K562 (cell line): ENCODE measurements at regions not wholly inside any gene's neighbourhood (a gene's known extent, or its start where the extent isn't known, plus 50 kb on each side); places are given as distances from the start of the nearest gene placed in this dataset.
A peak's percentile ranks its signal among the peaks of the same experiment; 100 is the strongest.

Experiments used
- ATAC-seq: fragments of 200-7000 bp; cut with Tn5 transposase; 3 replicates; pipeline ENCODE4 v1.9.1; 2020; ENCODE audit warnings: moderate library complexity
- BruUV-seq: library from RNA; stranded (reverse); fragments of 400-500 nt; replicated peaks from 2 replicates; lab custom pipeline; 2021; lab: Mats Ljungman, UMichigan
- CTCF ChIA-PET: fragments of 300-600 bp; formaldehyde crosslinking; extraction: SDS; loops from one replicate; lab custom pipeline; 2021; ENCODE audit warnings: low intra/inter-chr PET ratio; lab: Yijun Ruan, JAX
- POLR2A ChIA-PET: fragments of 300-600, 350-650 bp; sonication (Branson Sonifier 250); formaldehyde crosslinking; extraction: SDS; loops from one replicate; lab custom pipeline; 2021; ENCODE audit warnings: antibody characterized with exemption, inconsistent platforms; lab: Yijun Ruan, JAX
- DNase-seq, 4 experiments: peaks; one replicate each; pipeline versions ENCODE4 v3.0.0 to v3.0.0-alpha.2; 2011 to 2018; ENCODE audit warnings: low spot score in 3 of 4, mixed read lengths in 3 of 4; ENCODE audit errors: extremely low read depth in 1 of 4
- FAIRE-seq: peaks from 2 replicates; lab custom pipeline; 2011; peaks lifted over from hg19 to GRCh38; lab: Jason Lieb, UNC
- H2AFZ ChIP-seq: 2 replicates; pipeline ENCODE4 v1.6.0; 2011; ENCODE audit warnings: low read depth, low read length, control low read depth, inconsistent platforms
- H3K27ac ChIP-seq: fragments of 200-600 bp; 3 replicates; pipeline ENCODE4 v1.8.0; 2011; ENCODE audit warnings: low read depth, mild to moderate bottlenecking, control low read depth, inconsistent platforms, low read length, moderate library complexity, mixed read lengths; ENCODE audit errors: extremely low read depth
- H3K27me3 ChIP-seq, 2 experiments: fragments of 300-600 bp in 1 of 2; 2 replicates in 1 of 2; 3 replicates in 1 of 2; pipeline versions ENCODE4 v1.6.0 to v1.8.0; 2011; ENCODE audit warnings: inconsistent platforms in 2 of 2, low read length in 2 of 2, mild to moderate bottlenecking in 1 of 2, mixed read lengths in 1 of 2, moderate library complexity in 1 of 2; ENCODE audit not compliant: control insufficient read depth in 2 of 2, insufficient read depth in 2 of 2
- H3K36me3 ChIP-seq: fragments of 300-600 bp; 3 replicates; pipeline ENCODE4 v1.8.0; 2011; ENCODE audit warnings: mild to moderate bottlenecking, low read length, inconsistent platforms; ENCODE audit not compliant: control insufficient read depth, insufficient read depth
- H3K4me1 ChIP-seq, 2 experiments: fragments of 200-600 bp in 1 of 2; replicated peaks in 1 of 2; 2 replicates in 1 of 2; 3 replicates in 1 of 2; pipeline versions ENCODE4 v1.5.1 to v1.8.0; 2011; ENCODE audit warnings: inconsistent platforms in 2 of 2, low read length in 2 of 2, mild to moderate bottlenecking in 1 of 2, mixed read lengths in 1 of 2, moderate library complexity in 1 of 2; ENCODE audit not compliant: control insufficient read depth in 2 of 2, insufficient read depth in 2 of 2
- H3K4me2 ChIP-seq: 2 replicates; pipeline ENCODE4 v1.6.1; 2011; ENCODE audit warnings: low read length, control low read depth, inconsistent platforms, mixed read lengths; ENCODE audit not compliant: insufficient read depth
- H3K4me3 ChIP-seq: fragments of 200-600 bp; sonication (generic), shearing (Covaris generic); 2 replicates; pipeline ENCODE4 v1.5.1; 2016; ENCODE audit warnings: control low read depth, inconsistent platforms
- H3K79me2 ChIP-seq: fragments of 200-600 bp; 3 replicates; pipeline ENCODE4 v1.8.0; 2011; ENCODE audit warnings: low read length, inconsistent platforms; ENCODE audit not compliant: control insufficient read depth, insufficient read depth
- H3K9ac ChIP-seq, 2 experiments: 2 replicates each; pipeline versions ENCODE4 v1.6.0 to v1.6.1; 2011; ENCODE audit warnings: low read depth in 2 of 2, low read length in 2 of 2, control low read depth in 1 of 2, inconsistent platforms in 1 of 2, mild to moderate bottlenecking in 1 of 2, mixed read lengths in 1 of 2; ENCODE audit not compliant: insufficient read depth in 1 of 2
- H3K9me1 ChIP-seq: one replicate; pipeline ENCODE4 v1.6.0; 2011; ENCODE audit warnings: inconsistent platforms, mild to moderate bottlenecking, low read length, moderate library complexity; ENCODE audit not compliant: control insufficient read depth, insufficient read depth
- H3K9me3 ChIP-seq: replicated peaks from 2 replicates; pipeline ENCODE4 v1.5.1; 2011; ENCODE audit warnings: low read depth, low read length, inconsistent platforms; ENCODE audit not compliant: control insufficient read depth, insufficient read depth
- H4K20me1 ChIP-seq: replicated peaks from 2 replicates; pipeline ENCODE4 v1.6.1; 2011; ENCODE audit warnings: low read length, inconsistent platforms, mixed read lengths; ENCODE audit not compliant: control insufficient read depth, insufficient read depth
- ATF1 ChIP-seq, 2 experiments: fragments of 450-650 bp in 1 of 2; IDR thresholded peaks; 2 replicates each; pipeline ENCODE4 v1.6.1; 2016; ENCODE audit warnings: missing compliant biosample characterization in 1 of 2, missing genetic modification characterization in 1 of 2
- ELF2 ChIP-seq: fragments of 250-450 bp; sonication (Bioruptor Pico); IDR thresholded peaks from 2 replicates; pipeline ENCODE4 v1.5.0; 2021; ENCODE audit warnings: mild to moderate bottlenecking
- GABPB2 ChIP-seq: fragments of 250-450 bp; sonication (Bioruptor Pico); conservative IDR thresholded peaks from 2 replicates; pipeline ENCODE4 v1.5.1; 2021; ENCODE audit warnings: mild to moderate bottlenecking
- MECOM ChIP-seq: fragments of 250-450 bp; sonication (Bioruptor Pico); IDR thresholded peaks from 2 replicates; pipeline ENCODE4 v1.8.0; 2022; ENCODE audit warnings: inconsistent platforms
- NELFE ChIP-seq: IDR thresholded peaks from 2 replicates; pipeline ENCODE4 v1.6.1; 2011; ENCODE audit warnings: mild to moderate bottlenecking; ENCODE audit not compliant: insufficient read depth, insufficient read length
- PHB2 ChIP-seq: fragments of 450-650 bp; IDR thresholded peaks from 2 replicates; pipeline ENCODE4 v1.6.1; 2017; ENCODE audit warnings: low read depth
- PHTF2 ChIP-seq: fragments of 250-450 bp; sonication (Bioruptor Pico); IDR thresholded peaks from 2 replicates; pipeline ENCODE4 v1.5.0; 2021; ENCODE audit warnings: mild to moderate bottlenecking
- POLR2H ChIP-seq: IDR thresholded peaks from 2 replicates; pipeline ENCODE4 v1.6.1; 2016; ENCODE audit warnings: missing genetic modification characterization, low read depth, mild to moderate bottlenecking, control low read depth, missing compliant biosample characterization, moderate library complexity
- RBM17 ChIP-seq: fragments of 200-400 bp; formaldehyde crosslinking; IDR thresholded peaks from 2 replicates; pipeline ENCODE4 v1.6.1; 2017; ENCODE audit warnings: low read depth, mild to moderate bottlenecking, low read length, borderline replicate concordance
- RHOXF2B ChIP-seq: fragments of 250-450 bp; sonication (Bioruptor Pico); conservative IDR thresholded peaks from 2 replicates; pipeline ENCODE4 v1.5.1; 2021
- SLC30A9 ChIP-seq: fragments of 250-450 bp; sonication (Bioruptor Pico); IDR thresholded peaks from 2 replicates; pipeline ENCODE4 v1.8.0; 2022; ENCODE audit warnings: mild to moderate bottlenecking, moderate library complexity
- SREBF1 ChIP-seq: fragments of 150-350 bp; IDR thresholded peaks from 2 replicates; pipeline ENCODE4 v1.6.1; 2014; ENCODE audit warnings: antibody characterized with exemption, low read depth, low read length, borderline replicate concordance
- SRSF3 ChIP-seq: fragments of 200-400 bp; formaldehyde crosslinking; IDR thresholded peaks from 2 replicates; pipeline ENCODE4 v1.6.1; 2016; ENCODE audit warnings: mild to moderate bottlenecking, low read length, moderate library complexity; ENCODE audit not compliant: insufficient read depth
- U2AF2 ChIP-seq: fragments of 200-400 bp; formaldehyde crosslinking; optimal IDR thresholded peaks from 2 replicates; pipeline ENCODE3; 2017; ENCODE audit warnings: low read depth, mild to moderate bottlenecking, low read length
- ZBTB7A ChIP-seq: IDR thresholded peaks from 2 replicates; pipeline ENCODE4 v1.6.1; 2011; ENCODE audit warnings: low read depth, mild to moderate bottlenecking, low read length, moderate library complexity, borderline replicate concordance; ENCODE audit not compliant: control insufficient read depth
- ZC3H4 ChIP-seq: sonication (generic); formaldehyde crosslinking; IDR thresholded peaks from 2 replicates; pipeline ENCODE4 v1.9.0; 2021; ENCODE audit warnings: missing genetic modification reagents, borderline replicate concordance
- ZNF143 ChIP-seq: sonication (generic); formaldehyde crosslinking; IDR thresholded peaks from 2 replicates; pipeline ENCODE4 v1.9.0; 2022; ENCODE audit warnings: mild to moderate bottlenecking, missing genetic modification reagents
- ZNF324 ChIP-seq: fragments of 250-450 bp; sonication (Bioruptor Pico); IDR thresholded peaks from 2 replicates; pipeline ENCODE4 v1.4.0; 2020; ENCODE audit warnings: mild to moderate bottlenecking
- WGBS: fragments of 100-300 bp; shearing (Covaris generic); methylation state at CpG from one replicate; pipeline ENCODE4 v1.1.6; 2016; ENCODE audit warnings: low coverage, mixed read lengths; ENCODE audit not compliant: insufficient coverage; ENCODE audit errors: missing lambda C conversion rate; 5-methylcytosine and 5-hydroxymethylcytosine counted together
- in situ Hi-C: fragments of 300-500 bp; cut with MboI; formaldehyde crosslinking; loops from 4 replicates; pipeline ENCODE4 v1.15.0; 2018; ENCODE audit warnings: inconsistent platforms, mixed read lengths
- intact Hi-C: fragments of 100-400 bp; cut with micrococcal nuclease; formaldehyde crosslinking; loops from 2 replicates; pipeline ENCODE4 v1.14.2; 2022
- TF ChIP-seq, protein P1 (sequence below): fragments of 250-450 bp; sonication (Bioruptor Pico); IDR thresholded peaks from 2 replicates; pipeline ENCODE4 v1.5.1; 2021; ENCODE audit warnings: mild to moderate bottlenecking
- TF ChIP-seq, protein P2 (sequence below): fragments of 450-650 bp; IDR thresholded peaks from 2 replicates; pipeline ENCODE4 v1.6.1; 2016; ENCODE audit warnings: low read depth, mild to moderate bottlenecking, moderate library complexity
- TF ChIP-seq, protein P3 (sequence below): fragments of 450-650 bp; formaldehyde crosslinking; IDR thresholded peaks from 2 replicates; pipeline ENCODE4 v1.4.0; 2022; ENCODE audit warnings: missing genetic modification characterization

DNA sequence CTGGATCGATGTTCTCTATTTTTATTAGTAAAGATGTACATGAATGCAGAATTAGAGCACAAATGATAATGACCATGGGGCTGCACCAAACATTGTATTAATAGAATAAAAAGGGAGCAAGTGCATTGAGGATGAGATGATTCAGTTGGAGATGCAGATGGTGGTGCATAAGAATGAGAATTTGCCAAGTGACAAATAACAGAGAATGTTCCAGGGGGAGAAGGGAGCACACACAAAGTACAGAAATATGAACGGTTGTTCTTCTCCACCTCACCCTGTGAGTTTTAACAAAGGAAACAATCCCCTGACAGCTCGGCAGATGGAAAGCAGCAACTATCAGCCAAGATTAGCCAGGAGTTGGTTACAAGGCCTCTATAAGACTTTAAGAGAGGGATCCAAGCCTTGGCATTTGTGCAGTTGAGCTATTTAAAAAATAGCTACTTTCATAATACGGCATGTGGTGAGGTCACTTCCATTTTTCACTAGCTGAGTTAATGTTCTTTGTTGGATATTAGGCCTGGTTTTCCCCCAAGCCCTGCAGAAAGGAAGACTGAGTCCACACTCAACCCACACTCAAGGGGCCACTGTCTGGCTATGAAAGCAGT is 462.5 kb downstream of the TNS3 start (continued):
- TF ChIP-seq, protein P1, sequence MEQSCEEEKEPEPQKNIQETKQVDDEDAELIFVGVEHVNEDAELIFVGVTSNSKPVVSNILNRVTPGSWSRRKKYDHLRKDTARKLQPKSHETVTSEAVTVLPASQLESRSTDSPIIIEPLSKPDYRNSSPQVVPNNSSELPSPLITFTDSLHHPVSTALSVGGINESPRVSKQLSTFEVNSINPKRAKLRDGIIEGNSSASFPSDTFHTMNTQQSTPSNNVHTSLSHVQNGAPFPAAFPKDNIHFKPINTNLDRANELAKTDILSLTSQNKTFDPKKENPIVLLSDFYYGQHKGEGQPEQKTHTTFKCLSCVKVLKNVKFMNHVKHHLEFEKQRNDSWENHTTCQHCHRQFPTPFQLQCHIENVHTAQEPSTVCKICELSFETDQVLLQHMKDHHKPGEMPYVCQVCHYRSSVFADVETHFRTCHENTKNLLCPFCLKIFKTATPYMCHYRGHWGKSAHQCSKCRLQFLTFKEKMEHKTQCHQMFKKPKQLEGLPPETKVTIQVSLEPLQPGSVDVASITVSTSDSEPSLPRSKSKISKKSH: no peak
- TF ChIP-seq ELF2 (CRISPR knock-in tag) (no peak), MECOM (CRISPR knock-in tag) (no peak), GABPB2 (CRISPR knock-in tag) (no peak), PHTF2 (CRISPR knock-in tag) (no peak), ZC3H4 (CRISPR knock-in tag) (no peak), PHB2 (no peak), NELFE (no peak), SRSF3 (no peak), POLR2H (tag) (no peak), RHOXF2B (CRISPR knock-in tag) (no peak)

DNA sequence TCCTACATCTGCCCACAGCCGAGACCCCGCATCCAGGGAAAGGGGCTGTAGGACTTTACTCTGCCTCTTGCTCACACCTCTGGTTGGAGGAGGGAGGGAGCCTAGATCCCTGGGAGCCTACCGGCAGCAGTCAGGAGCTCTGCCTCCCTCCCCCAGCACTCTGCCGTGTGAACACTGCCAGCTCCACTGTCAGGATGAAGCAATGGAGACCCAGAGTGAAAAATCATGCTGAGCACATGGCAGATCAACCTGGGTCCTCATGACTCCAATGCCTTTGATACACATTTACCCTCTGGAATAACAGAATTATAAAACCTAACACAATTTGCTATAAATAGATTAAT is 477.7 kb downstream of the TNS3 start:
- no peaks in the 10 kb centered on the region for H3K79me2 ChIP-seq
- no peaks in the 10 kb centered on the region for H3K9me1 ChIP-seq
- WGBS: 0% methylated on average over 2 of the region's 4 CpGs
- no peaks in the 10 kb centered on the region for H3K9me3 ChIP-seq
- no TSS peak for BruUV-seq
- CTCF ChIA-PET: no interaction called here
- no peak overlapping the region; the same call in 1 of the 2 replicates for H3K4me2 ChIP-seq
- in situ Hi-C loops: no loop called here
- POLR2A ChIA-PET: no interaction called here
- intact Hi-C loops: loop anchor here (5.0 kb wide), 1 partner anchor 148 kb away; no protein-coding TSS in a partner anchor
- FAIRE-seq: no peak
- H3K27me3 ChIP-seq: no peaks in the 10 kb centered on the region; a peak in 1 of 5 replicates
- peak in 1 of 4 experiments; percentile 4 for DNase-seq
- peak overlapping the region; percentile 63; the same call in 1 of the 2 replicates for H2AFZ ChIP-seq
- no peak overlapping the region for H3K9ac ChIP-seq
- H3K4me3 ChIP-seq: no peak overlapping the region
- H3K36me3 ChIP-seq: no peaks in the 10 kb centered on the region
- no peaks in the 10 kb centered on the region for H3K4me1 ChIP-seq
- peak; percentile 57 for ATAC-seq
- H3K27ac ChIP-seq: no peak overlapping the region
- H4K20me1 ChIP-seq: no peaks in the 10 kb centered on the region; the same call in 1 of the 2 replicates
- TF ChIP-seq ATF1 (CRISPR knock-in tag; IDR thresholded peaks at IDR 0.05) (no peak), ATF1 (tag; IDR thresholded peaks at IDR 0.05) (no peak), ZBTB7A (no peak), ZNF324 (CRISPR knock-in tag) (no peak), ZNF143 (CRISPR knock-in tag) (no peak), RBM17 (no peak), SLC30A9 (CRISPR knock-in tag) (no peak), SREBF1 (no peak), U2AF2 (no peak)
- TF ChIP-seq, protein P2, sequence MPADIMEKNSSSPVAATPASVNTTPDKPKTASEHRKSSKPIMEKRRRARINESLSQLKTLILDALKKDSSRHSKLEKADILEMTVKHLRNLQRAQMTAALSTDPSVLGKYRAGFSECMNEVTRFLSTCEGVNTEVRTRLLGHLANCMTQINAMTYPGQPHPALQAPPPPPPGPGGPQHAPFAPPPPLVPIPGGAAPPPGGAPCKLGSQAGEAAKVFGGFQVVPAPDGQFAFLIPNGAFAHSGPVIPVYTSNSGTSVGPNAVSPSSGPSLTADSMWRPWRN: no peak
- TF ChIP-seq, protein P3, sequence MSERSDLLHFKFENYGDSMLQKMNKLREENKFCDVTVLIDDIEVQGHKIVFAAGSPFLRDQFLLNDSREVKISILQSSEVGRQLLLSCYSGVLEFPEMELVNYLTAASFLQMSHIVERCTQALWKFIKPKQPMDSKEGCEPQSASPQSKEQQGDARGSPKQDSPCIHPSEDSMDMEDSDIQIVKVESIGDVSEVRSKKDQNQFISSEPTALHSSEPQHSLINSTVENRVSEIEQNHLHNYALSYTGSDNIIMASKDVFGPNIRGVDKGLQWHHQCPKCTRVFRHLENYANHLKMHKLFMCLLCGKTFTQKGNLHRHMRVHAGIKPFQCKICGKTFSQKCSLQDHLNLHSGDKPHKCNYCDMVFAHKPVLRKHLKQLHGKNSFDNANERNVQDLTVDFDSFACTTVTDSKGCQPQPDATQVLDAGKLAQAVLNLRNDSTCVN (CRISPR knock-in tag): no peak
